ENCODE measurements at regions not wholly inside any gene's neighbourhood (a gene's known extent, or its start where the extent isn't known, plus 50 kb on each side); places are given as distances from the start of the nearest gene placed in this dataset.

DNA sequence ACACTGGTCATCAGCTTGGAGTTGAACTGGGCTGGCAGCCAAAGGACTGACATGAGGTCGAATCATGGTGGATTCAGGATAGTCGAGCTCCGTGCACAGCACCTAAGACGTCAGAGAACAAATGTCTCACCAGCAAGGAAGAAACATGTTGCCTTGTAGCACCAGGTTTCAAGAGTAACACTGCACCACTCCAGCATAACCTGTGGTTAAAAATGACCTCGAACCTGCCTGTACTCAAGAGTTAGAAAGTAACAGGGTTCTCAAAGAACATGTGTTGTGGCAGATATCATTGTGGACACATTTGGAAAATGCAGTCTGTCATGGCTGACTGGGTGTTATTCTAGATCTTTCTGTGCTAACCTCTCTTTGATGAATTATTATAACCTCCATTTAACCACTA, 511.6 kb downstream of the CDH26 start:
- no peak overlapping the region for H3K23ac ChIP-seq (ENCODE audit: insufficient read length)
- CTCF ChIA-PET (ENCODE audit: partially characterized antibody) = interaction anchor here (6.9 kb wide), 1 partner anchor 15 kb away, joined by 40 read pairs; no protein-coding TSS in a partner anchor
- no peak overlapping the region for H3K18ac ChIP-seq (ENCODE audit: extremely low read depth, low read length)
- no peak overlapping the region for H2BK12ac ChIP-seq (ENCODE audit: low read depth, low read length)
- 85% methylated on average over 5 of the region's 5 CpGs; no CpG with 5 or more reads in 1 of the 2 experiments for WGBS, 2 experiments (ENCODE audit: extremely low coverage in 1 of 2, insufficient coverage in 1 of 2, insufficient read length in 1 of 2, insufficient replicate concordance in 2 of 2, low coverage in 1 of 2, low lambda C conversion rate in 2 of 2, missing lambda C conversion rate in 1 of 2)
- H4K8ac ChIP-seq (ENCODE audit: extremely low read depth, insufficient read depth, low read length) = no peak overlapping the region; the same call in 1 of the 2 replicates
- FAIRE-seq = no peak
- no peak overlapping the region for H2BK5ac ChIP-seq (ENCODE audit: low read depth, low read length)
- H3K27ac ChIP-seq (ENCODE audit: low read depth, low read length) = no peak overlapping the region
- no peak overlapping the region for H3K14ac ChIP-seq (ENCODE audit: insufficient read length)
- no peak overlapping the region for H4K91ac ChIP-seq (replicated peaks; ENCODE audit: insufficient read length, low read length)
- no peak overlapping the region for H2AK5ac ChIP-seq (ENCODE audit: low read depth, low read length)
- H3K4me3 ChIP-seq (ENCODE audit: extremely low read depth in 1 of 4, insufficient read depth in 2 of 4, low read depth in 3 of 4, low read length in 4 of 4) = no peak overlapping the region
- H3K23me2 ChIP-seq (ENCODE audit: low read depth, low read length) = no peaks in the 10 kb centered on the region
- no peaks in the 10 kb centered on the region for H4K20me1 ChIP-seq (replicated peaks in 1 of 2; ENCODE audit: control insufficient read depth in 1 of 2, insufficient read depth in 2 of 2, low read length in 2 of 2)
- TF ChIP-seq NRF1 (IDR thresholded peaks at IDR 0.05; ENCODE audit: low read depth, low read length) = no peak
- no peak for TF ChIP-seq KDM4A (IDR thresholded peaks at IDR 0.05; ENCODE audit: low read depth, low read length, severe bottlenecking)
- TF ChIP-seq SAP30 (IDR thresholded peaks at IDR 0.05; ENCODE audit: insufficient read depth, insufficient replicate concordance, low read length) = no peak
- no peak for TF ChIP-seq RAD21 (IDR thresholded peaks at IDR 0.05 in 1 of 2, conservative IDR thresholded peaks at IDR 0.05 in 1 of 2; ENCODE audit: low read depth in 2 of 2, low read length in 2 of 2)
- TF ChIP-seq CHD2 (IDR thresholded peaks at IDR 0.05; ENCODE audit: low read length) = no peak
- TF ChIP-seq BRCA1 (IDR thresholded peaks at IDR 0.05; ENCODE audit: low read depth, low read length) = no peak
- no peak for TF ChIP-seq RBBP5 (IDR thresholded peaks at IDR 0.05; ENCODE audit: borderline replicate concordance, low read depth, low read length)
- no peak overlapping the region for H3K4ac ChIP-seq (replicated peaks; ENCODE audit: insufficient read length, low read depth, low read length)
- no peaks in the 10 kb centered on the region for H3K4me1 ChIP-seq (replicated peaks in 1 of 4; ENCODE audit: control insufficient read depth in 3 of 4, insufficient read depth in 4 of 4, low read length in 3 of 4)
- no peaks in the 10 kb centered on the region for H3K79me1 ChIP-seq (ENCODE audit: low read depth, low read length)
- H2BK20ac ChIP-seq (ENCODE audit: low read length) = no peak overlapping the region
- no peak overlapping the region for H4K5ac ChIP-seq (ENCODE audit: insufficient read length, low read depth, low read length)
- H3K9ac ChIP-seq (replicated peaks in 1 of 4; ENCODE audit: extremely low read depth in 1 of 4, low read depth in 3 of 4, low read length in 3 of 4) = no peak overlapping the region
- no peak overlapping the region for H2AFZ ChIP-seq (ENCODE audit: low read length)
- H3K36me3 ChIP-seq (ENCODE audit: control insufficient read depth in 2 of 4, insufficient read depth in 4 of 4, low read length in 3 of 4) = no peaks in the 10 kb centered on the region
- DNase-seq (ENCODE audit: low read depth in 1 of 2, low spot score in 2 of 2) = no peak
- H2BK120ac ChIP-seq (replicated peaks; ENCODE audit: low read depth, low read length) = no peak overlapping the region
- no peaks in the 10 kb centered on the region for H3K79me2 ChIP-seq (ENCODE audit: control insufficient read depth in 1 of 2, insufficient read depth in 2 of 2, low read length in 2 of 2)
- H3K27me3 ChIP-seq (replicated peaks in 1 of 4; ENCODE audit: control insufficient read depth in 3 of 4, extremely low read depth in 1 of 4, insufficient read depth in 3 of 4, low read length in 3 of 4) = no peaks in the 10 kb centered on the region
- H3K4me2 ChIP-seq (ENCODE audit: insufficient read depth in 1 of 2, low read depth in 2 of 2, low read length in 2 of 2) = no peak overlapping the region
- H3K9me3 ChIP-seq (ENCODE audit: insufficient read depth in 2 of 2, low read depth in 1 of 2, low read length in 1 of 2) = no peaks in the 10 kb centered on the region
- no peak overlapping the region for H3K56ac ChIP-seq (replicated peaks; ENCODE audit: insufficient read length, low read depth, low read length)
- POLR2A ChIA-PET (ENCODE audit: partially characterized antibody) = no interaction called here
- no peak overlapping the region for H2BK15ac ChIP-seq (ENCODE audit: low read length)

Data from H1 (cell line).